ENCODE measurements at regions not wholly inside any gene's neighbourhood (a gene's known extent, or its start where the extent isn't known, plus 50 kb on each side); places are given as distances from the start of the nearest gene placed in this dataset.

DNA sequence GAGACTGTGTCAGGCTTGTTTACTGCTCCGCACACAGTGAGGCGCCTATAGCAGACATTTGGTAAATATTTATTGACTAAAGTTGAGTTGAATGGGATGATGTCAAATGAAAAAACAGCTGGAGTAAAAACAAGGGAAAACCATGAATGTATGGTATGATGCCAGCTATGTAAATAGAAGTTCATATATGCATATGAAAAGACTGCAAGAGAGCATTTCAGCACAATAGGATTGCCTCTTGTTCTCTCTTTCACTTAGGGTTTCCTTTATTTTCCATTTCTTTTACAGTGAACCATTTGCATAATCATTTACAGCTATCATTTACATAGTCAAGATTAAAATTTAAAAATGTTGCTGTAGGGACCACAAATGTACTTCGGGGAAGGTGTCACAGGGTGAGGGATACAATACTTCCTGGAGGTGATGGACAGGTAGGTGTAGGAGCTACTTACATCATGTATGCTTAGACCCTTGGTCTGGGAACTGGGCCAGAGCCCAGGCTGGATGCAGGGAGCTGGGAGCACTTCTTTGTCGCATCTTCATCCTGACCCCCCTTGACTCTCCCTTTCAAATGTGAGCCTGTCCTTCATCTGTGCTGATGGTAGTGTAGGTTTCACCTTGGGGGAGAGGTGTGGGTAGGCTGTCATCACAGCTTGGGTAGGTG, 113.3 kb downstream of the UTP18 start:
- Histone ChIP-seq H3K27me3 (ENCODE audit: insufficient read depth in 3 of 3, low read length in 2 of 3) (no peaks in the 10 kb centered on the region), H3K4me3 (no peak overlapping the region), H3K36me3 (ENCODE audit: insufficient read depth in 1 of 2, low read depth in 1 of 2) (no peaks in the 10 kb centered on the region), H3K4me1 (no peaks in the 10 kb centered on the region), H3K27ac (no peak overlapping the region), H3K9me3 (no peaks in the 10 kb centered on the region)
- ATAC-seq, result no peak
- intact Hi-C loops (cut with DNase I), result loop anchor here (5.0 to 10.0 kb wide), 3 partner anchors 164 to 731 kb away; no protein-coding TSS in a partner anchor
- TF ChIP-seq, protein P1, sequence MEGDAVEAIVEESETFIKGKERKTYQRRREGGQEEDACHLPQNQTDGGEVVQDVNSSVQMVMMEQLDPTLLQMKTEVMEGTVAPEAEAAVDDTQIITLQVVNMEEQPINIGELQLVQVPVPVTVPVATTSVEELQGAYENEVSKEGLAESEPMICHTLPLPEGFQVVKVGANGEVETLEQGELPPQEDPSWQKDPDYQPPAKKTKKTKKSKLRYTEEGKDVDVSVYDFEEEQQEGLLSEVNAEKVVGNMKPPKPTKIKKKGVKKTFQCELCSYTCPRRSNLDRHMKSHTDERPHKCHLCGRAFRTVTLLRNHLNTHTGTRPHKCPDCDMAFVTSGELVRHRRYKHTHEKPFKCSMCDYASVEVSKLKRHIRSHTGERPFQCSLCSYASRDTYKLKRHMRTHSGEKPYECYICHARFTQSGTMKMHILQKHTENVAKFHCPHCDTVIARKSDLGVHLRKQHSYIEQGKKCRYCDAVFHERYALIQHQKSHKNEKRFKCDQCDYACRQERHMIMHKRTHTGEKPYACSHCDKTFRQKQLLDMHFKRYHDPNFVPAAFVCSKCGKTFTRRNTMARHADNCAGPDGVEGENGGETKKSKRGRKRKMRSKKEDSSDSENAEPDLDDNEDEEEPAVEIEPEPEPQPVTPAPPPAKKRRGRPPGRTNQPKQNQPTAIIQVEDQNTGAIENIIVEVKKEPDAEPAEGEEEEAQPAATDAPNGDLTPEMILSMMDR (IDR thresholded peaks at IDR 0.05), result no peak
- no peak for DNase-seq
- 82 to 84% (median 83%) methylated on average over 4 of the region's 4 CpGs for WGBS, 3 donors

DNA sequence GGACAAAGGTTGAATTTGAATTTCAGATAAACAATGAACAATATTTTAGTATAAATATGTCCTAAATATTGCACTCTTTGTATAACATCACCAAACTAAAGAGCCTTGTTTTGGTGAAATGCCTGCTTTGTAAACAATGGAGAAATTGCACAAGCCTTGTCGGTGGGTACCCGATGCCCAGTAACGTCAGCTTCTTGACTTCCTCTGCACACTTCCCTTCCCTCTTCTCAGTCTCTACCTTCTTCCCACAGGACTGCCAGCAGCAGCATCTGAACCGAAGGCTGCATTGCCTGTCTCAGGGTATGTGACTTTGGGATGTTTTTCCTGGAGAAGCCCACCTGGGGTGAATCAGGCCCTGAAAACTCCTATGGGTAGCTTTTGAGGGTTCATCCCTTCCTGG, 113.9 kb downstream of the UTP18 start:
- Histone ChIP-seq H3K27me3 (ENCODE audit: insufficient read depth in 3 of 3, low read length in 2 of 3) (no peaks in the 10 kb centered on the region), H3K27ac (no peak overlapping the region), H3K4me1 (no peaks in the 10 kb centered on the region), H3K9me3 (no peaks in the 10 kb centered on the region), H3K4me3 (no peak overlapping the region), H3K36me3 (ENCODE audit: insufficient read depth in 1 of 2, low read depth in 1 of 2) (no peaks in the 10 kb centered on the region)
- 59 to 67% (median 66%) methylated on average over 4 of the region's 4 CpGs for WGBS, 3 donors
- ATAC-seq (no peak), DNase-seq (no peak)
- TF ChIP-seq, protein P1 (IDR thresholded peaks at IDR 0.05), result no peak
- intact Hi-C loops (cut with DNase I), result loop anchor here (5.0 to 10.0 kb wide), 3 partner anchors 163 to 731 kb away; no protein-coding TSS in a partner anchor

DNA sequence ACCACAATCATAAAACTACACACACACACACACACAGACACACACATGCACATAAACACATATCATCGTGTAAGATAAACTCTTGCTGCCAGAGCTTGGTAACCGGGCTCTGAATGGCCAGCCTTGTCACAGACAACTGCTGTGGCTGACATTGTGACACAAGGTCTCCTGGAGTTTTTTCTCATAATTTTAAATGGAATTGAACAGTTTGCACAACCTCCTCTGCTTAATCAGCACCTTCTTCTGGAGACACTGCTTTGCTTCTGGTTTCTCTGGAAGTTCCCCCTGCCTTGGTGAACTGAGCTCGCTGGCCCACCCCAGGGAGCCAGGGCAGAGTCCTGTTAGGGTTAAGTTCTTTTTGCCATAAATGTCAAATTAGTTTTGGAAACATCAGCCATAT, 115.4 kb downstream of the UTP18 start:
- H3K4me3 ChIP-seq, result no peak overlapping the region
- intact Hi-C loops (cut with DNase I), result loop anchor here (10.0 kb wide), 2 partner anchors 259 to 729 kb away; no protein-coding TSS in a partner anchor
- TF ChIP-seq, protein P1 (IDR thresholded peaks at IDR 0.05), result no peak
- ATAC-seq (no peak), DNase-seq (no peak)
- no peaks in the 10 kb centered on the region for H3K4me1 ChIP-seq
- no peaks in the 10 kb centered on the region for H3K27me3 ChIP-seq (ENCODE audit: insufficient read depth in 3 of 3, low read length in 2 of 3)
- H3K27ac ChIP-seq, result no peak overlapping the region
- 81 to 84% (median 82%) methylated on average over 3 of the region's 3 CpGs for WGBS, 3 donors
- no peaks in the 10 kb centered on the region for H3K36me3 ChIP-seq (ENCODE audit: insufficient read depth in 1 of 2, low read depth in 1 of 2)
- no peaks in the 10 kb centered on the region for H3K9me3 ChIP-seq

DNA sequence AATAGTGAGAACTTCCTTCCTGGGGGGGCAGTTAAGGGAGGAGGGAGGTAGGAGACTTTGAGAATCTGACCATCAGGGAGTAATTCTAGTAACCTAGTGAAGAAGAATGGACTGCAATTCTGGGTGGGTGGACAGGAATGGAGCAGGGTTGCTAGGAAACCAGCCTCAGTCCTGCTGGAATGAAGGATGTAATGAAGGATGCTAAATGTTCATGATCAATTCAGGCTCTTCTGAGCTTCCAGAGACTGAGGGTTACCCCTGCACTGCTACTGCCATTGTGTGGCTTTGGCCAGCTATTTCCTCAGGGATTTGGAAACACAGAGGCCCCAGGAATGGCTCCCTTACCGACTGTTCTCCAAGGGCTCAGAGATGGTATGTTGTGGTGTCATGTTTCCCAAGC, 116.4 kb downstream of the UTP18 start:
- intact Hi-C loops (cut with DNase I), result loop anchor here (10.0 kb wide), 2 partner anchors 258 to 728 kb away; no protein-coding TSS in a partner anchor
- Histone ChIP-seq H3K9me3 (no peaks in the 10 kb centered on the region), H3K36me3 (ENCODE audit: insufficient read depth in 1 of 2, low read depth in 1 of 2) (no peaks in the 10 kb centered on the region), H3K27me3 (ENCODE audit: insufficient read depth in 3 of 3, low read length in 2 of 3) (no peaks in the 10 kb centered on the region), H3K4me1 (no peaks in the 10 kb centered on the region), H3K4me3 (no peak overlapping the region), H3K27ac (no peak overlapping the region)
- 29 to 50% (median 45%) methylated on average over 1 of the region's 1 CpG for WGBS, 3 donors
- TF ChIP-seq, protein P1 (IDR thresholded peaks at IDR 0.05), result no peak
- ATAC-seq (no peak), DNase-seq (no peak)

DNA sequence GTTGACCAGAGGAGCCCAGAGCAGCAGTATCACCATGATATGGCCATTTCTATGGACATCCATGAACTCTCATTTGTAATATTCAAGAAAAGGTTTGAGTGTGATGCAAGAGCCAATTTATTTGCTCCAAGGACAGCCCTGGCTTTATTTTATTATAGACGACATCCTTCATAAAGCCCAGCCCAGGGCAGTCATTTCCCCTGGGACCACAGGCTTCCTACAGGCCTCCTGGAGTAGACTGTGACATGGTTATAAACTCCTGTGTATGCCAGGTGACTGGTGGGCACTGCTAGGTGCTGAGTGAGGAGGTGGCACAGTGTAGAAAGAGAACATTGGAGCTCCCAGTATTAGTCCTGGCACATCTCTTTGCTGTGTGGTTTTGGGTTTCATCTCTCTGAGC, 120.9 kb downstream of the UTP18 start:
- WGBS, 3 donors, result 44 to 54% (median 45%) methylated on average over 1 of the region's 1 CpG
- ATAC-seq (no peak), DNase-seq (no peak)
- intact Hi-C loops (cut with DNase I), result no loop called here
- peaks cover 0 to 3% (median 0%) of the 10 kb centered on the region in 3 donors for H3K27me3 ChIP-seq (ENCODE audit: insufficient read depth in 3 of 3, low read length in 2 of 3)
- TF ChIP-seq, protein P1 (IDR thresholded peaks at IDR 0.05), result no peak
- no peak overlapping the region for H3K27ac ChIP-seq
- H3K4me3 ChIP-seq, result no peak overlapping the region
- H3K4me1 ChIP-seq, result no peaks in the 10 kb centered on the region
- H3K9me3 ChIP-seq, result no peaks in the 10 kb centered on the region
- H3K36me3 ChIP-seq (ENCODE audit: insufficient read depth in 1 of 2, low read depth in 1 of 2), result no peaks in the 10 kb centered on the region

All from psoas muscle (tissue), 7 donors.